ENCODE measurements at regions not wholly inside any gene's neighbourhood (a gene's known extent, or its start where the extent isn't known, plus 50 kb on each side); places are given as distances from the start of the nearest gene placed in this dataset.

GRCh38 chr12:32987512-32987911 lies 90.9 kb upstream of the PKP2 start:
- H3K36me3 ChIP-seq (replicated peaks in 1 of 2; ENCODE audit: insufficient read depth in 1 of 2, low read depth in 2 of 2), result no peaks in the 10 kb centered on the region
- no peak for TF ChIP-seq POLR2A (IDR thresholded peaks at IDR 0.05)
- no peak for TF ChIP-seq CTCF (IDR thresholded peaks at IDR 0.05)
- 44 to 52% methylated on average over 1 of the region's 1 CpG for WGBS, 2 donors
- H3K27me3 ChIP-seq, result peaks cover 0 to 4% of the 10 kb centered on the region in 2 donors
- intact Hi-C loops (cut with DNase I), result no loop called here
- no peak overlapping the region for H3K27ac ChIP-seq
- no peaks in the 10 kb centered on the region for H3K4me1 ChIP-seq
- no peaks in the 10 kb centered on the region for H3K9me3 ChIP-seq
- H3K4me3 ChIP-seq, result no peak overlapping the region
- ATAC-seq (no peak), DNase-seq (no peak)

- H3K4me3 ChIP-seq, result no peak overlapping the region
- no peak overlapping the region for H3K27ac ChIP-seq
- no peak for DNase-seq
- H3K4me1 ChIP-seq, result no peaks in the 10 kb centered on the region
- no peak for TF ChIP-seq POLR2A (IDR thresholded peaks at IDR 0.05)
- TF ChIP-seq CTCF (IDR thresholded peaks at IDR 0.05), result no peak
- peaks cover 0 to 4% of the 10 kb centered on the region in 2 donors for H3K27me3 ChIP-seq
- no peak for ATAC-seq
- WGBS, 2 donors, result 53% methylated on average over 4 of the region's 4 CpGs
- H3K36me3 ChIP-seq (replicated peaks in 1 of 2; ENCODE audit: insufficient read depth in 1 of 2, low read depth in 2 of 2), result no peaks in the 10 kb centered on the region
- no peaks in the 10 kb centered on the region for H3K9me3 ChIP-seq
- intact Hi-C loops (cut with DNase I), result no loop called here
These were observed 87.4 kb upstream of the PKP2 start for GRCh38 chr12:32983968-32984367.

- DNase-seq (no peak), ATAC-seq (no peak)
- Histone ChIP-seq H3K27me3 (peaks cover 0 to 4% of the 10 kb centered on the region in 2 donors), H3K4me1 (no peaks in the 10 kb centered on the region), H3K36me3 (replicated peaks in 1 of 2; ENCODE audit: insufficient read depth in 1 of 2, low read depth in 2 of 2) (no peaks in the 10 kb centered on the region), H3K4me3 (no peak overlapping the region), H3K9me3 (no peaks in the 10 kb centered on the region), H3K27ac (no peak overlapping the region)
- TF ChIP-seq CTCF (IDR thresholded peaks at IDR 0.05) (no peak), POLR2A (IDR thresholded peaks at IDR 0.05) (no peak)
- intact Hi-C loops (cut with DNase I), result no loop called here
- 11 to 12% methylated on average over 10 of the region's 10 CpGs for WGBS, 2 donors
These were observed 86.8 kb upstream of the PKP2 start for GRCh38 chr12:32983332-32983731.

- no peak for ATAC-seq
- Histone ChIP-seq H3K4me3 (no peak overlapping the region), H3K36me3 (replicated peaks in 1 of 2; ENCODE audit: insufficient read depth in 1 of 2, low read depth in 2 of 2) (no peaks in the 10 kb centered on the region), H3K27me3 (peaks cover 0 to 4% of the 10 kb centered on the region in 2 donors), H3K9me3 (no peaks in the 10 kb centered on the region), H3K4me1 (no peaks in the 10 kb centered on the region), H3K27ac (no peak overlapping the region)
- no peak for DNase-seq
- intact Hi-C loops (cut with DNase I), result no loop called here
- 23 to 24% methylated on average over 4 of the region's 4 CpGs for WGBS, 2 donors
- no peak for TF ChIP-seq POLR2A (IDR thresholded peaks at IDR 0.05)
- no peak for TF ChIP-seq CTCF (IDR thresholded peaks at IDR 0.05)
These were observed 84.6 kb upstream of the PKP2 start for GRCh38 chr12:32981139-32981538.

GRCh38 chr12:32975122-32975521 lies 78.5 kb upstream of the PKP2 start:
- intact Hi-C loops (cut with DNase I), result no loop called here
- H3K4me1 ChIP-seq, result no peaks in the 10 kb centered on the region
- no peaks in the 10 kb centered on the region for H3K36me3 ChIP-seq (replicated peaks in 1 of 2; ENCODE audit: insufficient read depth in 1 of 2, low read depth in 2 of 2)
- H3K27ac ChIP-seq, result no peak overlapping the region
- TF ChIP-seq POLR2A (IDR thresholded peaks at IDR 0.05) (no peak), CTCF (IDR thresholded peaks at IDR 0.05) (no peak)
- no peak for ATAC-seq
- no peaks in the 10 kb centered on the region for H3K9me3 ChIP-seq
- no peaks in the 10 kb centered on the region for H3K27me3 ChIP-seq
- H3K4me3 ChIP-seq, result no peak overlapping the region
- DNase-seq, result no peak
- WGBS, 2 donors, result 70 to 73% methylated on average over 3 of the region's 3 CpGs

Data from body of pancreas (tissue), 4 donors.